ENCODE measurements at regions not wholly inside any gene's neighbourhood (a gene's known extent, or its start where the extent isn't known, plus 50 kb on each side); places are given as distances from the start of the nearest gene placed in this dataset.
A peak's percentile ranks its signal among the peaks of the same experiment; 100 is the strongest.

DNA sequence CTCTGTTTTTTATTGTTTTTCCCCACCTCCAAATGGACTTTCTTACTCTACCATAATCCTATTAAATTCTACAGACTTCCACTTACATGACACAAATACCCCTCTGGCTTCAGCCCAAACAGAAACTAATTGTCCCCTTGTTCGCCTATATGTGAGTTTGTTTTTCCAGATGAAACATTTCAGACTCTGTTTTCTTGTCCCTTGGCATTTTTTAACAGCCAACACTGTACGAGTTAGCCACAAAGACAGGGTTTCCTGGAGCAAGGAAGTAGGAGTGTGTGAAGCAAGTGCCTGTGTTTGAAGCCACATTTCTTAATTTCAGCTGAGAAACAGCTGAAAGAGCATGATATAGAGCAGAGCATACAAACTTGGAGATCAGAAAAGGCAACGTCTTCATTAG lies 382.2 kb upstream of the CDH5 start:
- TF ChIP-seq CTCF (conservative IDR thresholded peaks at IDR 0.05; ENCODE audit: control insufficient read depth, insufficient read depth, low read depth, low read length), result no peak

GRCh38 chr16:65981057-65981456 lies 385.4 kb upstream of the CDH5 start:
- no peak for DNase-seq (ENCODE audit: low read depth)
- no peak overlapping the region for H3K4me3 ChIP-seq (ENCODE audit: control insufficient read depth, low read depth, low read length)
- no peak for TF ChIP-seq CTCF (conservative IDR thresholded peaks at IDR 0.05; ENCODE audit: control insufficient read depth, insufficient read depth, low read depth, low read length)

More for the DNA sequence above, 382.2 kb upstream of the CDH5 start:
- no peak overlapping the region for H3K4me3 ChIP-seq (ENCODE audit: control insufficient read depth, low read depth, low read length)
- DNase-seq (ENCODE audit: low read depth), result no peak

- DNase-seq (ENCODE audit: low read depth), result peak; percentile 86
- H3K4me3 ChIP-seq (ENCODE audit: control insufficient read depth, low read depth, low read length), result no peak overlapping the region
- TF ChIP-seq CTCF (conservative IDR thresholded peaks at IDR 0.05; ENCODE audit: control insufficient read depth, insufficient read depth, low read depth, low read length), result no peak
Observed at GRCh38 chr16:65975049-65975708, 391.3 kb upstream of the CDH5 start.

DNA sequence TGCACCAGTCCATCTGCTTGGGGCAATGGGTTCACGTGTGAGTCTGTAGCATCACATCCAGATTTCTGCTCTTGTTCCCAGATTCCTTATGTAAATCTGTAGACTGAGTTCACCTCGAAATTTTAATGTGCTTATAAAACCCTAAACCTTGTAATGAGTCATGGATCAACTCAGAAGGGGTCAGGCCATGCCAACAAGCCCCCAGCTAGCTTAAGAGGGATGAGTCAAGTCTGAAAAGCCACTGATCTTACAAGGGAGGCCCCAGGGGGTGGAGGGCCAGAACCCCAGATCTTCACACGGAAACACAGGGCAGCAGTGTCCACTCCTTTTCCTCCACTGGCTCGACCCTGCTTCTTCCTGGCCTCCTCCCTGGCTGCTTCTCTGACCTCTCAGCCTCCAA lies 399.1 kb upstream of the CDH5 start:
- TF ChIP-seq CTCF (conservative IDR thresholded peaks at IDR 0.05; ENCODE audit: control insufficient read depth, insufficient read depth, low read depth, low read length), result no peak
- H3K4me3 ChIP-seq (ENCODE audit: control insufficient read depth, low read depth, low read length), result no peak overlapping the region
- DNase-seq (ENCODE audit: low read depth), result peak; percentile 66

- DNase-seq (ENCODE audit: low read depth), result no peak
- TF ChIP-seq CTCF (conservative IDR thresholded peaks at IDR 0.05; ENCODE audit: control insufficient read depth, insufficient read depth, low read depth, low read length), result no peak
Observed at GRCh38 chr16:65965628-65966027, 400.9 kb upstream of the CDH5 start.

GRCh38 chr16:65964752-65965151 lies 401.7 kb upstream of the CDH5 start:
- H3K4me3 ChIP-seq (ENCODE audit: control insufficient read depth, low read depth, low read length), result no peak overlapping the region
- no peak for TF ChIP-seq CTCF (conservative IDR thresholded peaks at IDR 0.05; ENCODE audit: control insufficient read depth, insufficient read depth, low read depth, low read length)
- no peak for DNase-seq (ENCODE audit: low read depth)

More at GRCh38 chr16:65965628-65966027, 400.9 kb upstream of the CDH5 start:
- no peak overlapping the region for H3K4me3 ChIP-seq (ENCODE audit: control insufficient read depth, low read depth, low read length)

All from fibroblast of mammary gland (primary cell).